ENCODE measurements at regions not wholly inside any gene's neighbourhood (a gene's known extent, or its start where the extent isn't known, plus 50 kb on each side); places are given as distances from the start of the nearest gene placed in this dataset.

- TF ChIP-seq POLR2A (IDR thresholded peaks at IDR 0.05; ENCODE audit: low read length) (no peak), CEBPB (IDR thresholded peaks at IDR 0.05) (no peak), CTCF (IDR thresholded peaks at IDR 0.05) (no peak), TP53 (CRISPR knock-in tag; IDR thresholded peaks at IDR 0.05) (no peak), RARB (CRISPR knock-in tag; IDR thresholded peaks at IDR 0.05) (no peak), EP300 (IDR thresholded peaks at IDR 0.05) (no peak), CBX2 (IDR thresholded peaks at IDR 0.05; ENCODE audit: borderline replicate concordance, low read depth) (no peak), CHD2 (IDR thresholded peaks at IDR 0.05; ENCODE audit: low read length, partially characterized antibody) (no peak), ESRRA (IDR thresholded peaks at IDR 0.05; ENCODE audit: borderline replicate concordance, low read length) (no peak), MAZ (IDR thresholded peaks at IDR 0.05; ENCODE audit: borderline replicate concordance, low read depth, low read length) (no peak), RFX5 (IDR thresholded peaks at IDR 0.05) (no peak), JUN (IDR thresholded peaks at IDR 0.05) (no peak), REST (IDR thresholded peaks at IDR 0.05) (no peak), CHD4 (IDR thresholded peaks at IDR 0.05; ENCODE audit: borderline replicate concordance) (no peak)
These were observed 60.5 kb upstream of the PITX1 start for GRCh38 chr5:135094339-135095051.

All from A549 (cell line).